OCI-LY1 (cell line): ENCODE measurements at regions not wholly inside any gene's neighbourhood (a gene's known extent, or its start where the extent isn't known, plus 50 kb on each side); places are given as distances from the start of the nearest gene placed in this dataset.

ENCODE experiments used
- EZH2 ChIP-seq: fragments of 200-600 bp; sonication (generic), shearing (Covaris generic); IDR thresholded peaks from 2 replicates; pipeline ENCODE4 v1.8.0; 2017; ENCODE audit warnings: borderline replicate concordance, mixed run types, mild to moderate bottlenecking, antibody characterized with exemption, low read length, moderate library complexity, mixed read lengths
- TF ChIP-seq, protein P1 (sequence below): fragments of 200-600 bp; sonication (generic), shearing (Covaris generic); IDR thresholded peaks from 2 replicates; pipeline ENCODE4 v1.5.1; 2017; ENCODE audit warnings: mild to moderate bottlenecking, antibody characterized with exemption, low read length, moderate library complexity, mixed read lengths

DNA sequence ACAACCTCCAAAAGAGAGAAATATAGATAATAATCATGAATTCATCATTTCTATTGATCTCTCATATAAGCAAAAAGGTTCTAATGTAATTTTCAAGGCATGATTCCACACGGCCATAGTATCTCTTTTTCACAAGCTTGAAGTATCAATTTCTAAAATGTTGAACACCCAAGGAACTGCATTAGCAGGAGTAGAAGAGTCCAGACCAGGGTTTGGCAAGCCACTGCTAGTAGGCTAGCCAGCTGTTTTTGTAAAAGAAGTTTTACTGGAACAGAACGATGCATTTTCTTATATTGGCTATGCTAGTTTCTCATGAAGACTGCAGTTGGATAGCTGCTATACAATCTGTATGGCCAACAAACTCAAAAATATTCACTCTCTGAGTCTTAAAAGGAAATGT, 481.5 kb upstream of the MIR17HG start:
- TF ChIP-seq, protein P1, sequence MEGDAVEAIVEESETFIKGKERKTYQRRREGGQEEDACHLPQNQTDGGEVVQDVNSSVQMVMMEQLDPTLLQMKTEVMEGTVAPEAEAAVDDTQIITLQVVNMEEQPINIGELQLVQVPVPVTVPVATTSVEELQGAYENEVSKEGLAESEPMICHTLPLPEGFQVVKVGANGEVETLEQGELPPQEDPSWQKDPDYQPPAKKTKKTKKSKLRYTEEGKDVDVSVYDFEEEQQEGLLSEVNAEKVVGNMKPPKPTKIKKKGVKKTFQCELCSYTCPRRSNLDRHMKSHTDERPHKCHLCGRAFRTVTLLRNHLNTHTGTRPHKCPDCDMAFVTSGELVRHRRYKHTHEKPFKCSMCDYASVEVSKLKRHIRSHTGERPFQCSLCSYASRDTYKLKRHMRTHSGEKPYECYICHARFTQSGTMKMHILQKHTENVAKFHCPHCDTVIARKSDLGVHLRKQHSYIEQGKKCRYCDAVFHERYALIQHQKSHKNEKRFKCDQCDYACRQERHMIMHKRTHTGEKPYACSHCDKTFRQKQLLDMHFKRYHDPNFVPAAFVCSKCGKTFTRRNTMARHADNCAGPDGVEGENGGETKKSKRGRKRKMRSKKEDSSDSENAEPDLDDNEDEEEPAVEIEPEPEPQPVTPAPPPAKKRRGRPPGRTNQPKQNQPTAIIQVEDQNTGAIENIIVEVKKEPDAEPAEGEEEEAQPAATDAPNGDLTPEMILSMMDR = no peak
- no peak for TF ChIP-seq EZH2
